Activated CD4-positive, alpha-beta memory T cell treated with anti-CD3 and anti-CD28 coated beads for 36 hours (primary cell): ENCODE measurements at regions not wholly inside any gene's neighbourhood (a gene's known extent, or its start where the extent isn't known, plus 50 kb on each side); places are given as distances from the start of the nearest gene placed in this dataset.
"Not testable (repeated sequence)": the region's sequence is repeated elsewhere in the genome, so short reads cannot be mapped to it uniquely, and the experiment has no call there.

Source experiments
- CTCF ChIA-PET: fragments of 350-600 bp; sonication (Branson Sonifier 250); formaldehyde crosslinking; loops from one replicate; lab custom pipeline; 2021; ENCODE audit warnings: antibody characterized with exemption, inconsistent platforms; lab: Charles Lee
- POLR2A ChIA-PET: fragments of 350-600 bp; sonication (Branson Sonifier 250); formaldehyde crosslinking; loops from one replicate; lab custom pipeline; 2021; ENCODE audit warnings: antibody characterized with exemption; lab: Charles Lee
- DNase-seq: peaks from one replicate; pipeline ENCODE4 v3.0.0-alpha.2; 2020
- H3K27ac Mint-ChIP-seq: one replicate; pipeline ENCODE4 v1.8.0; 2021; ENCODE audit warnings: mixed read lengths
- H3K27me3 Mint-ChIP-seq: one replicate; pipeline ENCODE4 v1.8.0; 2021; ENCODE audit warnings: mixed read lengths
- H3K36me3 Mint-ChIP-seq: one replicate; pipeline ENCODE4 v1.8.0; 2021; ENCODE audit warnings: mixed read lengths
- H3K4me1 Mint-ChIP-seq: one replicate; pipeline ENCODE4 v1.8.0; 2021; ENCODE audit warnings: low read depth, mixed read lengths
- H3K4me3 Mint-ChIP-seq: one replicate; pipeline ENCODE4 v1.8.0; 2021; ENCODE audit warnings: mild to moderate bottlenecking, mixed read lengths
- H3K9me3 Mint-ChIP-seq: one replicate; pipeline ENCODE4 v1.8.0; 2021; ENCODE audit warnings: mixed read lengths
- intact Hi-C: fragments of 100-400 bp; cut with micrococcal nuclease; formaldehyde crosslinking; loops from one replicate; pipeline ENCODE4 v1.15.1; 2023

- peaks cover 13% of the 10 kb centered on the region for H3K27me3 Mint-ChIP-seq
- ChIA-PET CTCF (no interaction called here), POLR2A (no interaction called here)
- no peak for DNase-seq
- H3K4me1 Mint-ChIP-seq: no peaks in the 10 kb centered on the region
- no peaks in the 10 kb centered on the region for H3K9me3 Mint-ChIP-seq
- no peak overlapping the region for H3K27ac Mint-ChIP-seq
- intact Hi-C loops: no loop called here
- no peaks in the 10 kb centered on the region for H3K36me3 Mint-ChIP-seq
- no peak overlapping the region for H3K4me3 Mint-ChIP-seq
These were observed 116.5 kb upstream of the DAPK1 start for GRCh38 chr9:87381050-87381711.

DNA sequence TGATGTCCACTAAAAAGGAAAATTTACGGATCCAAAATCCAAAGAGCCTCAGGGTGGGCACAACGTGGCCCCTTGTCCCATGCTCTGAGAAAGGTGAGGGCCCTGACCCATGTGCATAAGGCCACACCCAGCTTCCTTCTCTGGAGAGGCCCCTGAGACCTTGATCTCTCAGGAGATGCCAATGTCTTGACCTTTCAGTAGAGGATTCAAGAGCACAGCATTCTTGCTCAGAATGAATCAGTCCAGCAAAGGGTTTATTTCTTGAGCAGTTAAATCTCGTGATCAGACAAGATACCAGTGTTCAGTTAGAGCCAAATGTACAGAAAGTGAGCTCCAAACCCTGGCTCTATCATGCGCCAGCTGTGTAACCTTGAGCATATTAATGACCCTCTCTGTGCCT, 115.9 kb upstream of the DAPK1 start:
- H3K9me3 Mint-ChIP-seq: no peaks in the 10 kb centered on the region
- no peak overlapping the region for H3K4me3 Mint-ChIP-seq
- peaks cover 11% of the 10 kb centered on the region for H3K27me3 Mint-ChIP-seq
- no peaks in the 10 kb centered on the region for H3K36me3 Mint-ChIP-seq
- H3K27ac Mint-ChIP-seq: no peak overlapping the region
- POLR2A ChIA-PET: no interaction called here
- no peak for DNase-seq
- intact Hi-C loops: no loop called here
- CTCF ChIA-PET: no interaction called here
- H3K4me1 Mint-ChIP-seq: no peaks in the 10 kb centered on the region

DNA sequence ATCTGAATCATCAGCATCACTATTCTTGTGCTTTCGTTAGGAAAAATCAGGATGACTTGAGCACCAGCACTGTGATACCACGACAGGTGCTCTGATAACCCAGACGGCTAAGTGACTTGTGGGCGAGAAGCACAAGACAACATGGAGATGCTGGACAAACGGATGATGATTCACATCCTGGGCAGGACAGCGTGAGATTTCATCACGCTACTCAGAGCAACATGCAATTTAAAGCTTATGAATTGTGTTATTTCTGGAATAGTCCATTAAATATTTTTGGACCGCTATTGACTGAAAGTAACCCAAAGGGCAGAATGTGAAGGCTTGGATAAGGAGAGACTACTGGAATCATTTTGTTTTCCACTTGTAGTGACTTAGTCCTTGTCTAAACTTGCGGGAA, 114.8 kb upstream of the DAPK1 start:
- intact Hi-C loops: no loop called here
- POLR2A ChIA-PET: no interaction called here
- Mint-ChIP-seq H3K4me1 (no peaks in the 10 kb centered on the region), H3K4me3 (no peak overlapping the region), H3K36me3 (no peaks in the 10 kb centered on the region), H3K27ac (no peak overlapping the region), H3K27me3 (peaks cover 8% of the 10 kb centered on the region), H3K9me3 (no peaks in the 10 kb centered on the region)
- CTCF ChIA-PET: no interaction called here
- no peak for DNase-seq

GRCh38 chr9:87383344-87384150, 114.1 kb upstream of the DAPK1 start:
- no peaks in the 10 kb centered on the region for H3K4me1 Mint-ChIP-seq
- H3K4me3 Mint-ChIP-seq: no peak overlapping the region
- intact Hi-C loops: no loop called here
- peaks cover 8% of the 10 kb centered on the region for H3K27me3 Mint-ChIP-seq
- H3K27ac Mint-ChIP-seq: no peak overlapping the region
- DNase-seq: no peak
- CTCF ChIA-PET: no interaction called here
- no peaks in the 10 kb centered on the region for H3K36me3 Mint-ChIP-seq
- no peaks in the 10 kb centered on the region for H3K9me3 Mint-ChIP-seq
- POLR2A ChIA-PET: no interaction called here

DNA sequence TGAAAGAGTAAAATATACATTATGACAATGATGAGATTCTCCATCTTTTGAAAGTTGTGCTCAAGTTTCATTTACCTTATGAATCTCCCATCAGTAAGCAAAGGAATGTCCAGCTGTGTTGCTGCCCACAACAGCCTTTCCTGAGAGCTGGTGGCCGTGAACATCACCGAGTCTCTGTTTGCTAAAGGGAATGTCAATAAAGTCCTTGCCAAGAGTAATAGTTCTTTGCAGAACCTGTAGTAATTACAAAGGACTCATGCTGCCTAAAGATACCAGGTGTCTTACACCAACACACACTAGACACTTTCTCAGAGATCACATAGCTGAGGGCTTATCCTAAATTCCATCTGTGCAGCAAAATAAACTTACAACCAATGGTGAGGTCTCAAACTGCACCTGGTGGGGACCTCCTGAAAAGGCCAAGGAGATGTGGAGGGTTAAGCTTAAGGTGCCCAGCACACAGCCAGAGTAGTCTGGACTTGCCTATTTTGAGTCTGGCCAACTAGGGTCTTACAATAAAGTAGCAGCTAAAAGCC, 111.1 kb upstream of the DAPK1 start:
- ChIA-PET POLR2A (no interaction called here), CTCF (interaction anchor here (0.7 kb wide), 1 partner anchor 12 kb away, joined by 4 read pairs; no protein-coding TSS in a partner anchor)
- no peaks in the 10 kb centered on the region for H3K9me3 Mint-ChIP-seq
- DNase-seq: no peak
- no peak overlapping the region for H3K4me3 Mint-ChIP-seq
- intact Hi-C loops: no loop called here
- no peaks in the 10 kb centered on the region for H3K4me1 Mint-ChIP-seq
- H3K36me3 Mint-ChIP-seq: no peaks in the 10 kb centered on the region
- H3K27me3 Mint-ChIP-seq: peaks cover 8% of the 10 kb centered on the region
- H3K27ac Mint-ChIP-seq: no peak overlapping the region

DNA sequence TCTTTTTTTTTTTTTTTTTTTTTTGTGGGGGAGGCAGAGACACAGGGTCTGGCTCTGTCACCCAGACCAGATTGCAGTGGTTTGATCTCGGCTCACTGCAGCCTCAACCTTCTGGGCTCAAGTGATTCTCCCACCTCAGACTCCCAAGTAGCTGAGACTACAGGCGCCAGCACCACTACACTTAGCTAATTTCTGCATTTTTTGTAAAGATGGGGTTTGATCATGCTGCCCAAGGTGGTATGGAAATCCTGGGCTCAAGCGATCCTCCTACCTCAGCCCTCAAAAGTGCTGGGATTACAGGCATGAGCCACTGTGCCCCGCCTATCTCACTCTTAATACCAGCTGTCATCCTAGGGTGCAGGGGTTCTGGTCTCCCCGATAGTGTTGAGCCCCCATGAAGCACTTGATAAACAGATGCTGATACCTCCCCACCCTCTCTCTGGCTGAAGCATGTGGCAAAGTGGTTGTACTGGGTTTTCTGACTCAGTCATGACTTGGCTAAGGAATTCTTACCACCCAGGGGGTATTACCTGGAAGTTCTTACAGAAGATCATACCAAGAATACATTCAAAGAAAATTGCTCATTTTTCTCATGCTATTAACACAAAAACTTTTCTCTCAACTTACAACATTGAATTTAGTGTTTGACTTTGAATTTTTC, 110.2 kb upstream of the DAPK1 start:
- CTCF ChIA-PET: interaction anchor here (0.7 kb wide), 1 partner anchor 13 kb away, joined by 4 read pairs; no protein-coding TSS in a partner anchor
- intact Hi-C loops: no loop called here
- Mint-ChIP-seq H3K9me3 (no peaks in the 10 kb centered on the region), H3K27me3 (peaks cover 6% of the 10 kb centered on the region), H3K4me3 (no peak overlapping the region), H3K36me3 (no peaks in the 10 kb centered on the region), H3K4me1 (no peaks in the 10 kb centered on the region), H3K27ac (no peak overlapping the region)
- no peak for DNase-seq
- POLR2A ChIA-PET: no interaction called here

DNA sequence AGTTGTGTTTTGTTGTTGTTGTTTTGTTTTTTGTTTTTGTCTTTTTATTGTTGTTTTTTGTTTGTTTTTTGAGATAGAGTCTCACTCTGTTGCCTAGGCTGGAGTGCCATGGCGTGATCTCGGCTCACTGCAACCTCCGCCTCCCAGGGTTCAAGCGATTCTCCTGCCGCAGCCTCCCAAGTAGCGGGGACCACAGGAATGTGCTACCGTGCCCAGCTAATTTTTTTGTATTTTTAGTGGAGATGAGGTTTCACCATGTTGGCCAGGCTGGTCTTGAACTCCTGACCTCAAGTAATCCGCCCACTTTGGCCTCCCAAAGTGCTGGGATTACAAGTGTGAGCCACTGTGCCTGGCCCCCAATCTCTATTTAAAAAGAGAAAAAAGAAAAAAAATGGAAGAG, 109.0 kb upstream of the DAPK1 start:
- H3K27ac Mint-ChIP-seq, H3K27me3 Mint-ChIP-seq, CTCF ChIA-PET, H3K9me3 Mint-ChIP-seq, DNase-seq, H3K36me3 Mint-ChIP-seq, H3K4me1 Mint-ChIP-seq, intact Hi-C loops, POLR2A ChIA-PET, H3K4me3 Mint-ChIP-seq: not testable (repeated sequence)

DNA sequence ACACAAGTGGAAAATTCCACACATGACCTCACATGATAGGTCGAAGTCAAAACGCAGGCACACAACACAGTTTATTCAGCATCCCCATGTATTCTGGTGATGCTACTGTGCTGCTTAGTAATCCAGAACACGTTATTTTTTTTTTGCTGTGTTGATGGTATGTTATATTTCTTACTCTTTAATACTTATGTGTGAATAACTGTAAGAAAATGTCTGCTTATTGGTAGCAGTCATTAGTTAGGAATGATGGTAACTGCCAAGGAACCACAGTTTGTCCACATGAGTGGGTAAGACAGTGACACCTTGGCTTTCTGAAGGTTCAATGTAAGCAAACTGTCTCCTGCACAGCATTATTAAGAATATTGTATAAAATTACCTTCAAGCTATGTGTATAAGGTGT, 107.7 kb upstream of the DAPK1 start:
- no peak for DNase-seq
- Mint-ChIP-seq H3K4me3 (no peak overlapping the region), H3K4me1 (no peaks in the 10 kb centered on the region), H3K27me3 (peaks cover 6% of the 10 kb centered on the region), H3K36me3 (no peaks in the 10 kb centered on the region), H3K9me3 (no peaks in the 10 kb centered on the region), H3K27ac (no peak overlapping the region)
- ChIA-PET POLR2A (no interaction called here), CTCF (no interaction called here)
- intact Hi-C loops: no loop called here

DNA sequence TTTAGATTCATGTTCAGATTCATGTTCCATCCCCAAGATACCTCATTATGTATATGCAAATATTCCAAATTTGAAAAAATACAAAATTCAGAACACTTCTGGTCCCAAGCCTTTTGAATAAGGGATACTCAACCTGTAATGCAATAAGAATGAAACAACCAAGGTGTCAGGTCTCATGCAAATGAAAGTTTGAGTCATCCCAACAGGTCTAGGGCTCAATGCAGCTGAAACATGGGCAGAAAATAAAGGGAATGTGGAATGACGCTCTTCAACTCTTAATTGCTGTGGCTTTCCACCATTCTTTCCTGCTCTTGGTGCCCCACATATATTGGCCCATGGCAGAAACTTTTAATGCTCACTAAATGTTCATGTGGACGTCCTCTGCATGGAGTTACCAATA, 107.3 kb upstream of the DAPK1 start:
- Mint-ChIP-seq H3K4me1 (no peaks in the 10 kb centered on the region), H3K4me3 (no peak overlapping the region), H3K27ac (no peak overlapping the region), H3K36me3 (no peaks in the 10 kb centered on the region), H3K27me3 (peaks cover 9% of the 10 kb centered on the region), H3K9me3 (no peaks in the 10 kb centered on the region)
- ChIA-PET CTCF (no interaction called here), POLR2A (no interaction called here)
- no peak for DNase-seq
- intact Hi-C loops: no loop called here

- Mint-ChIP-seq H3K4me3 (no peak overlapping the region), H3K4me1 (no peaks in the 10 kb centered on the region), H3K27me3 (peaks cover 5% of the 10 kb centered on the region), H3K36me3 (no peaks in the 10 kb centered on the region), H3K9me3 (no peaks in the 10 kb centered on the region), H3K27ac (no peak overlapping the region)
- CTCF ChIA-PET: no interaction called here
- POLR2A ChIA-PET: no interaction called here
- no peak for DNase-seq
- intact Hi-C loops: no loop called here
These were observed 105.6 kb upstream of the DAPK1 start for GRCh38 chr9:87392086-87392485.

DNA sequence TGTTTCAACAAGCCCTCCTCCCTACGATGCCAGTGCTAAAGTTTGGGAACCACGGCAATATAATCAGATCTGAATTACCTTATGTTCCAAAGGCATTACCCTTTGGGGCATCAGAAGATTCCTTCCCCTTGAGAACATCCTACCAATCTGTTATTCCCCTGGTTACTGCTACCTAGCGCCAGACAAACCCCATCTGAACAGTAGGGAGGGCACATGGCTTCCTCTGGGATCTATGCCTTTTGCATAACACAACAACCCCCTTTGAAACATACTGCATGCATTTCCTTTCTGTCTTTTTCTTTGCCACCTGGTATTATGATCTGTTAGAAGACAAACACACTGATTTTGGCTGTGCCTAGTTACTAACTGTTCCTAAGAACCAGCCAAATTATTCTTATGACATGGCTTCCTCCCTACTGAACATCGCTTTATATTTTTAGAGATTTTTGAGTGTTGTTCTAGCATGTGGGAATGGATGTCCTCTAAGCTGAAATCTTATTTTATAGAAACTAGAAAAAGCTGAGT, 103.9 kb upstream of the DAPK1 start:
- Mint-ChIP-seq H3K9me3 (no peaks in the 10 kb centered on the region), H3K27me3 (peaks cover 5% of the 10 kb centered on the region), H3K4me3 (no peak overlapping the region), H3K4me1 (no peaks in the 10 kb centered on the region), H3K27ac (no peak overlapping the region), H3K36me3 (no peaks in the 10 kb centered on the region)
- ChIA-PET CTCF (no interaction called here), POLR2A (no interaction called here)
- intact Hi-C loops: no loop called here
- DNase-seq: no peak

DNA sequence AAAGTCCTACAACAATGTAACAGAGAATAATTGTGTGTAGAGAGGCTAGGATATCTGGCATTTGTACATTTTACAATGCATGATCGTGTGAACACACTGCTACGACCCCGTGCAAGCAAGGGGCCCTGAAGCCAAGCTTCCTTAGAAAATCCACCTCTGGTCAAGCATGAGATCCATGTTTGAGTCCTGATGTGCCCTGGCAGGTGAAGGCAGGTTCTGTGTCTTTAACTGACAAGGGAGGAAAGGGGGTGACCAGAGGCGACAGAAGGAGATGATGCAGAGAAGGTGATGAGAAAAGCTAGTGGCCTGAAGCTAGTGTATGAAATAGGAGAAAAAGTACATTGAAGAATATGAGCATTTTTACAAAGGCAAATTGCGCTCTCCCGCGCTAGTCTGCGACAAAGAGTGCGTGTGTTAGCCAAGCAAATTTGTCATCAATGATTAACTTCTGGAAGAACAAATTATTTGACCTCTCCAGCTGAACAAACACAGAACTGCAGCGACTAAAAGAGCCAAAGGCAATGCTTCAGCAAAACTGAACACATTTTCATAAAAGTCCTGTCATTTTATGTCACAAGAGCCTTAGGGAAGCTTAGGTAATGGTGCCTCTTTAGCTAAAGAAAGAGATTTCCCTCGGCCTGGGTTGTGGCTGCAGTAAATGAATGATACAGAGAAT, 101.7 kb upstream of the DAPK1 start:
- Mint-ChIP-seq H3K4me3 (no peak overlapping the region), H3K9me3 (no peaks in the 10 kb centered on the region), H3K27me3 (peaks cover 5% of the 10 kb centered on the region), H3K27ac (no peak overlapping the region), H3K36me3 (no peaks in the 10 kb centered on the region), H3K4me1 (no peaks in the 10 kb centered on the region)
- DNase-seq: no peak
- ChIA-PET POLR2A (no interaction called here), CTCF (no interaction called here)
- intact Hi-C loops: no loop called here
